Islet of Langerhans (tissue), 1 donor: ENCODE measurements at regions not wholly inside any gene's neighbourhood (a gene's known extent, or its start where the extent isn't known, plus 50 kb on each side); places are given as distances from the start of the nearest gene placed in this dataset.
"Not testable (repeated sequence)": the region's sequence is repeated elsewhere in the genome, so short reads cannot be mapped to it uniquely, and the experiment has no call there.

Source experiments
- FAIRE-seq: peaks from one replicate; lab custom pipeline; 2011; peaks lifted over from hg19 to GRCh38; lab: Jason Lieb, UNC

DNA sequence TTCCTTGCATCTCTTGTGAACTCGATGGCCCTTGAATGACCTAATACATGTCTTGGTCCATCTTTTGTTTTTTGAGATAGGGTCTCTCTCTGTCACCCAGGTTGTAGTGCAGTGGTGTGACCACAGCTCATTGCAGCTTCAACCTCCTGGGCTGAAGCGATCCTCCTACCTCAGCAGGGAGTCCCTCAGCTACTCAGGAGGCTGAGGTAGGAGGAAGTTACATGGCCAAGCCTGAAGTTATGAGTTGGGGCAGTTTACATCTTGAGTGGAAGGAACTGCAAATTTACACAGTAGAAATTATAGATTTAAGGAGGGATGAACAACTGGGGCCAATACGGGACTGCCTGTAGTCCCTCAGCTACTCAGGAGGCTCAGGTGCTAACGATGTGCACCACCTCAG lies 97.2 kb upstream of the METTL14 start:
- no peak for FAIRE-seq

DNA sequence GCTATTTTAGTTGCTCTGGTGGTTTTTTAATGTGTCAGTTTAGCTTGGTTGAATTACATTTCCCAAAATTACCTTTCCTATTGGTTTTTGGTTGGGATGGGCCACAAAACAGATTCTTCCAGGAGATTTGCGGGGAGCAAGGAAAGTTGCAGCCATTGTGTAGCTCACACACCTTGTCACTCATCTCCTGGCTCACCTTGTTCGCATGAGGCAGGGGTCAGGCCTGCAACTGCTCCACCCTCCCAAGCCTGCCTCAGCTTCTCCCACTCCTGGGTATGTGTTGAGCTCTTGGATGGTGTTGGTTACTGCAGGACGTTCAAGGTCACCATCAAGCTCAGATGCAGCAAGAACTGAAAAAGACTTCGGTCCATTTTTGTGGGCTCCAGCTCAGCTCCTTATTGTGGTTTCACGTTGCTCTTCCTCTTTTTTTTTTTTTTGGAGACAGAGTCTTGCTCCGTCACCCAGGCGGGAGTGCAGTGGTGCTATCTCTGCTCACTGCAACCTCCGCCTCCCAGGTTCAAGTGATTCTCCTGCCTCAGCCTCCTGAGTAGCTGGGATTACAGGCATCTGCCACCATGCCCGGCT lies 95.6 kb upstream of the METTL14 start:
- no peak for FAIRE-seq

DNA sequence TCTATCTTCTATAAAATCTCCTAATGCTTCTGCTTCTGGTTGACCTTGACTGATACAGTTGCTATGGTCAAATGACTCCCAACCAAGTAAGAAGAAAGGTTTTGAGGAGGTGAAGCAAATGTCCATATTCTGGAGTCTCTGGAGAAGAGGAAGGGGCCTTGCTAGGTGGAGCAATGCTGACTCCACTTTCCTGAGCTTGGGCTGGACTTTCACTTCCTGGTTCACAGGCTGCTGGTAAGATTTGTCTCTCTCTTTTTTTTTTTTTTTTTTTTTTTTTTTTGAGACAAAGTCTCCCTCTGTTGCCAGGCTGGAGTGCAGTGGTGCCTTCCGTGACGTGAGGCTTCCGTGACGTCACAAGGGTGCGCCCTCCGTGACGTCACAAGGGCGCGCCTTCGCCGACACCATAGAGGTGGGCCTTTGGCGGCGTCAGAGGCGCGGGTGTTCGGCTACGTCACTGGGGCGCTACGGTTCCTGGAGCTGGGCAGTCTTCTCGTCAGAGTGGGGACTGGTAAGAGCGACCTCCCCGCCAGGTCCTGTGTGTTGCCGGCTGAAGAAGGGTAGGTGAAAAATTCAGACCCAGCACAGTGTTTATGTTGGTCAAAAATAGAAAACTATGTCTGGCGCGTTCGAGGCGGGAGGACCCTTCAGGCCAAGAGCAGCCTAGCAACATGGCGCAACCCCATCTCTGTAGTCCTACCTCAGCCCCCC lies 93.7 kb upstream of the METTL14 start:
- FAIRE-seq: peak; percentile 97

DNA sequence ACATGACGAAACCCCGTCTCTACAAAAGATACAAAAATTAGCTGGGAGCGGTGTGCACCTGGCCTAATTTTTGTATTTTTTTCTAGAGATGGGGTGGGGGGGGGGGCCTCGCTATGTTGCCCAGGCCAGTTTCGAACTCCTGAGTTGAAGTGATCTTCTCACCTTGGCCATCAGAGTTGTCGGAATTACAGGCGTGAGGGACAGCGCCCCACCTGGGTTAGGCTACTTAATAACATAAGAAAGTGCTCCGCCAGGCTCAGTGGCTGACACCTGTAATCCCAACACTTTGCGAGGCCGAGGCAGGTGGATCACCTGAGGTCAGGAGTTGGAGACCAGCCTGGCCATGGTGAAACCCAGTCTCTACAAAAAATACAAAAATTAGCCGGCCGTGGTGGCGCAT lies 92.9 kb upstream of the METTL14 start:
- FAIRE-seq: not testable (repeated sequence)

DNA sequence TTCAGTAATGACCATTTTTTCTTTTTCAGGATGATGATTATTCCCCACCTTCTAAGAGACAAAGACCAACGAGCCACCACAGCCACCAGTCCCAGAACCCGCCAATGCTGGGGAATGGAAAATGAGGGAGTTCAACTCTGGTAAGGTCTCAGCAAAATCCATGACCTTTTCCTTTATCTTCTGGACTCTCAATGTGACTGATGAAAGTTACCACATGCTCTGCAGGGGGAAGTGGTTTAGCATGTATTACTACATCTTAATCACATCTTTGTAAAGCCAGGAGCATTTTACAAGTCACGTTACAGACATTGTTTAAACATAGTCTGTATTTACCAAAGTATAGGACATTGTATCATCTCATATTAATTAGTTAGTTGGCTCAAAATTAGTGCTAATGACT lies 89.3 kb upstream of the METTL14 start:
- FAIRE-seq: not testable (repeated sequence)

DNA sequence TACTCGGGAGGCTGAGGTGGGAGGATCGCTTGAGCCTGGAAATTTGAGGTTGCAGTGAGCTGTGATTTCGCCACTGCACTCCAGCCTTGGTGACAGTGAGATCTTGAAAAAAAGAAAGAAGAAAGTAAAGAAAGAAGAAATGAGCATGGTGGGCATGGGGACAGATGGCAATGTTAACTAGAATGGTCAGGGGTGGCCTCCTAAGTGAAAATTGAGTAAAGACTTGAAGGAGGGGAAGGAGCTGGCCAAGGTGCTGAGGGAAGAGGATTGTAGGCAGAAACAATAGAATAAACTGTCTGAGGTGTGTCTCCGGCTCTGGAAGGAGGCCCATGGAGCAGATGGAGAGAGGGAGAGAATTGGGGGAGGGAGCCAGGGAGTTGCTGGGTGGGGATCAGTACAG lies 60.1 kb upstream of the METTL14 start:
- not testable (repeated sequence) for FAIRE-seq

DNA sequence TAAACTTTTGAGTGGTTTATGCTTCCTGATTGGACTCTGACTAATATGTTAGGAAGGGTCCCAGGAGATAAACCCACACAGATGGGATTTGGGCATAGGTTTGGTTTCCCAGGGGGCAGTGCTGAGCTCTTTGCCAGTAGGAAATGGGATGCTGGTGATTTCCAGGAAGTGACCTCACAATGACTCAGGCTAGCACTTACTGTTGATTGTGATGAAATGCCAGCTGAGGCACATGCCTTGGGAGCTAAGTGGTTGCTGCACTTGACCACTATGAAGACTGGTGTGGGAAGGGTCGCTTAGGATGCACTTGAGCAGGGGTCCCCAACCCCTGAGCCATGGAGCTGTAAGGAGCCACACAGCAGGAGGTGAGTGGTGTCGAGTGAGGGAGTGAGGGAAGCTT lies 55.5 kb upstream of the METTL14 start:
- not testable (repeated sequence) for FAIRE-seq

DNA sequence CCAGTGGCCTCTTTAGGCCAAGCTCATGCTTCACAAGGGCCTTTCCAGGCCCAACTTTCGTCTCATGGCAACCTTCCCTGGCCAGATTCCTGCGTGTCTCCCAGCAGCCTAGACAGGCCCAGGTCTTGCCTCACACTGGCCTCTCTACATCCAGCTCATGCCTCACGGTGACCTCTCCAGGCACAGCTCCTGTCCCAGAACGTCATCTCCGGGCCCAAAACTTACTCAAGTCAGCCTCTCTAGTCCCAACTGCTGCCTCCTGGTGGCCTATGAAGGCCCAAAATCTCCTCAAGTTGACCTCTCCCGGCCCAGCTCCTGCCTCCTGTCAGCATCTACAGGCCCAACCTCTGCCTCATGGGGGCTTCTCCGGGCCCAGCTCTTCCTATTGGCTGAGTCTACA lies 54.3 kb upstream of the METTL14 start:
- not testable (repeated sequence) for FAIRE-seq

DNA sequence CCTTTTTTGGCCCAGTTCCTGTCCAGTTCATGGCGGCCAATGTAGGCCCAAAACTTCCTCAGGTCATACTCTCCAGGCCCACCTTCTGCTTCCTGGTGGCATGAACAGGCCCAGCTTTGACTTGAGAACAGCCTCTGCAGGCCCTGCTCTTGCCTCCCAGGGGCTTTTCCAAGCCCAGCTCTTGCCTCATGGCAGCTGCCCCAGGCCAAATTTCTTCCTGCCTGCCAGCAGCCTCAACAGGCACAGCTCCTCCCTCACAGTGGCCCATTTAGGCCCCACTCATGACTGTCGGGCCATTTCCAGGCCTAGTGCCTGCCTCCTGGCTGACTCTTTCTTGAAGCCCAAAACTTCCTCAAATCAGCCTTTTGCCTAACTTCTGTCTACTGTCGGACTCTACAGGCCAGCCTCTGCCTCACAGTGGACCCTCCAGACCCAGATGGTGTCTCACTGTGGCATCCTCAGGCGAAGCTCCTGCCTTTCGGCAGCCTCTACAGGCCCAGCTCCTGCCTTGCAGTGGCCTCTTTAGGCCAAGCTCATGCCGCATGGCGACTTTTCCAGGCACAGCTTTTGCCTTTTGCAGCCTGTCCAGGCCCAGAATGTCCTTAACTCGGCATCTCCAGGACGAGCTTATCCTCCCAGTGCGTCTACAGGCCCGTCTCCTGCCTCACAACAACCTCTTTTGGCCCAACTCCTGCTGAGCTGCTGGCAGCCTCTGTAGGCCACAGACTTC lies 53.7 kb upstream of the METTL14 start:
- not testable (repeated sequence) for FAIRE-seq

DNA sequence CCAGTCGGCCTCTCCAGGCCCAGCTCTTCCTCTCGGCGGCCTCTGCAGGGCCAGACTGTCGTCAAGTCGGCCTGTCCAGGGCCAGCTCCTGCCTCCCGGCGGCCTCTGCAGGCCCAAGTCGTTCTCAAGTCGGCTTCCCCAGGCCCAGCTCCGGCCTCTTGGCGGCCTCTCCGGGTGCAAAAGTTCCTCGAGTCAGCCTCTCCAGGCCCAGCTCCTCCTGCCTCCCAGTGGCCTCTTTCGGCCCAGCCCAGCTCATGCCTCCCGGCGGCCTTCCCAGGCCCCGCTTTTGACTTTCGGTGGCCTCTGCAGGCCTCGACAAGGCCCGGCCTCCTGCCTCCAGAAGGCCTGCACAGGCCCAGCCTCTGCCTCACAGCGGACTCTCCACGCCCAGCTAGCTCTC lies 51.7 kb upstream of the METTL14 start:
- FAIRE-seq: not testable (repeated sequence)

DNA sequence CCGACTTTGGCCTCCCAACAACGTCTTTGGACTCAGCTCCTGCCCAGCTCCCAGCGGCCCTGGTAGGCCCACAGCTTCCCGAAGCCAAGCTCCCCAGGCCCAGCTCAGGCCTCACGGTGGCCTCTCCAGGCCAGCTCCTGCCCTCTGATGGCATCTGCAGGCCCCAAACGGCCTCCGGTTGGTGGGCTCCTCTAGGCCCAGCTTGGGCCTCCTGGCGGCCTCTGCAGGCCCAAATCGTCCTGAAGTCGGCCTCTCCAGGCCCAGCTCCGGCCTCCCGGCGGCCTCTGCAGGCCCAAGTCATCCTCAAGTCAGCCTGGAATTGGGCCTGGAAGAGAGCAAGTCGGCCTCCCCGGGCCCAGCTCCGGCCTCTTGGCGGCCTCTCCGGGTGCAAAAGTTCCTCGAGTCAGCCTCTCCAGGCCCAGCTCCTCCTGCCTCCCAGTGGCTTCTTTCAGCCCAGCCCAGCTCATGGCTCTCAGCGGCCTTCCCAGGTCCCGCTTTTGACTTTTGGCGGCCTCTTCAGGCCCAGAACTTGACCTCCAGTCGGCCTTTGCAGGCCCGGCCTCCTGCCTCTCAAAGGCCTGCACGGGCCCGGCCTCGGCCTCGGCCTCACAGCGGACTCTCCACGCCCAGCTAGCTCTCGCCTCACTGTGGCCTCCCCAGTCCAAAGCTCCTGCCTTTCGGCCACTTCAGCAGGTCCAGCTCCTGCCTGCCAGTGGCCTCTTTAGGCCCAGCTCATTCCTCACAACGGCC lies 50.9 kb upstream of the METTL14 start:
- FAIRE-seq: not testable (repeated sequence)
